WI38 (cell line): ENCODE measurements at regions not wholly inside any gene's neighbourhood (a gene's known extent, or its start where the extent isn't known, plus 50 kb on each side); places are given as distances from the start of the nearest gene placed in this dataset.

Experiments used
- H3K4me3 ChIP-seq: 2 replicates; pipeline ENCODE4 v1.5.1; 2011; ENCODE audit warnings: low read depth, mild to moderate bottlenecking, control low read depth, low read length
- CTCF ChIP-seq: IDR thresholded peaks from 2 replicates; pipeline ENCODE4 v1.5.1; 2012; ENCODE audit warnings: low read depth, mild to moderate bottlenecking, control low read depth, low read length

- no peak overlapping the region for H3K4me3 ChIP-seq
- no peak for TF ChIP-seq CTCF
Measured at GRCh38 chr19:28868836-28869235, 344.1 kb downstream of the UQCRFS1 start.

GRCh38 chr19:28867978-28868377 lies 345.0 kb downstream of the UQCRFS1 start:
- H3K4me3 ChIP-seq, result no peak overlapping the region
- no peak for TF ChIP-seq CTCF

- no peak overlapping the region for H3K4me3 ChIP-seq
- TF ChIP-seq CTCF, result no peak
Measured at GRCh38 chr19:28864577-28865042, 348.3 kb downstream of the UQCRFS1 start.

- no peak overlapping the region for H3K4me3 ChIP-seq
- TF ChIP-seq CTCF, result no peak
Measured at GRCh38 chr19:28864024-28864503, 348.9 kb downstream of the UQCRFS1 start.

GRCh38 chr19:28862238-28862637 lies 350.7 kb downstream of the UQCRFS1 start:
- no peak overlapping the region for H3K4me3 ChIP-seq
- no peak for TF ChIP-seq CTCF

- TF ChIP-seq CTCF, result no peak
- H3K4me3 ChIP-seq, result no peak overlapping the region
Measured at GRCh38 chr19:28859811-28860210, 353.1 kb downstream of the UQCRFS1 start.

- no peak for TF ChIP-seq CTCF
- H3K4me3 ChIP-seq, result no peak overlapping the region
Measured at GRCh38 chr19:28858933-28859332, 354.0 kb downstream of the UQCRFS1 start.
